ENCODE measurements at regions not wholly inside any gene's neighbourhood (a gene's known extent, or its start where the extent isn't known, plus 50 kb on each side); places are given as distances from the start of the nearest gene placed in this dataset.

- H3K27me3 ChIP-seq (replicated peaks; ENCODE audit: insufficient read depth): no peaks in the 10 kb centered on the region
- 25 to 28% methylated on average over 6 of the region's 6 CpGs for WGBS, 2 experiments (ENCODE audit: low coverage in 1 of 2, low lambda C conversion rate in 2 of 2, missing lambda C conversion rate in 2 of 2)
- no peaks in the 10 kb centered on the region for H3K9me3 ChIP-seq (ENCODE audit: low read depth)
- H3K9ac ChIP-seq: no peak overlapping the region
- in situ Hi-C loops (cut with MboI): no loop called here
- no peaks in the 10 kb centered on the region for H3K79me2 ChIP-seq (ENCODE audit: insufficient read depth)
- H3K4me1 ChIP-seq (ENCODE audit: insufficient read depth): no peaks in the 10 kb centered on the region
- H3K36me3 ChIP-seq (ENCODE audit: low read depth): no peaks in the 10 kb centered on the region
- no peak overlapping the region for H2AFZ ChIP-seq
- H4K20me1 ChIP-seq (ENCODE audit: insufficient read depth): no peaks in the 10 kb centered on the region
- TF ChIP-seq EZH2 (IDR thresholded peaks at IDR 0.05; ENCODE audit: insufficient read depth, poor library complexity, severe bottlenecking) (no peak), EZH2phosphoT487 (IDR thresholded peaks at IDR 0.05; ENCODE audit: insufficient read depth, low read depth) (no peak)
- no peak overlapping the region for H3K27ac ChIP-seq
- no peak overlapping the region for H3K4me3 ChIP-seq
- H3F3A ChIP-seq (ENCODE audit: insufficient read depth): no peaks in the 10 kb centered on the region
- no peaks in the 10 kb centered on the region for H3K9me2 ChIP-seq (ENCODE audit: insufficient read depth)
- no peak overlapping the region for H3K4me2 ChIP-seq (ENCODE audit: unreplicated experiment)
- no peak for DNase-seq
These were observed 148.9 kb downstream of the TMEM182 start for GRCh38 chr2:102910724-102911123.

GRCh38 chr2:102915128-102915527, 153.3 kb downstream of the TMEM182 start:
- Histone ChIP-seq H3F3A (ENCODE audit: insufficient read depth) (no peaks in the 10 kb centered on the region), H3K9ac (no peak overlapping the region), H3K79me2 (ENCODE audit: insufficient read depth) (no peaks in the 10 kb centered on the region), H3K4me1 (ENCODE audit: insufficient read depth) (no peaks in the 10 kb centered on the region), H3K9me2 (ENCODE audit: insufficient read depth) (no peaks in the 10 kb centered on the region), H3K27me3 (replicated peaks; ENCODE audit: insufficient read depth) (no peaks in the 10 kb centered on the region), H3K27ac (no peak overlapping the region), H3K4me3 (no peak overlapping the region), H3K4me2 (ENCODE audit: unreplicated experiment) (no peak overlapping the region), H3K9me3 (ENCODE audit: low read depth) (no peaks in the 10 kb centered on the region), H3K36me3 (ENCODE audit: low read depth) (no peaks in the 10 kb centered on the region), H4K20me1 (ENCODE audit: insufficient read depth) (no peaks in the 10 kb centered on the region), H2AFZ (no peak overlapping the region)
- no peak for TF ChIP-seq EZH2phosphoT487 (IDR thresholded peaks at IDR 0.05; ENCODE audit: insufficient read depth, low read depth)
- TF ChIP-seq EZH2 (IDR thresholded peaks at IDR 0.05; ENCODE audit: insufficient read depth, poor library complexity, severe bottlenecking): no peak
- in situ Hi-C loops (cut with MboI): no loop called here
- 18 to 21% methylated on average over 2 of the region's 2 CpGs for WGBS, 2 experiments (ENCODE audit: low coverage in 1 of 2, low lambda C conversion rate in 2 of 2, missing lambda C conversion rate in 2 of 2)
- DNase-seq: peak; percentile 76

DNA sequence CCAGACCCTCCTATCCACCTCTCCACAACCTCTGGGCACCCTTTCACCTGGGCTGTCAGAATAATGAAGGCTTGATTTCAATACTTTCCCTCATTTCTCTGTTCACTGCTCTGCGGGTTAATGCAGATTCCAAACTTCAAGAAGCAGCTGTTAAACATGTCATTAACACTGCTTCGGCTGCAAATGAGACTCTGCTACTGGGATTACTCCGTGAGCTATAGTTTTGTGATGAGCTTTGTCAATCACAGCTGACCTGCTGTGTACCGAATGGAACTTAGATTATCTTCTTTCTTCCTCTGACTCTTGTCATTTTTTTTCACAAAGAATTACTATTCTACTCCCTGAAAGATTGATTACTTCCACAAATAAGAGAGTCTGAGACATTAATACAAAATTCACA, 160.5 kb downstream of the TMEM182 start:
- Histone ChIP-seq H3K27me3 (replicated peaks; ENCODE audit: insufficient read depth) (no peaks in the 10 kb centered on the region), H3K4me1 (ENCODE audit: insufficient read depth) (no peaks in the 10 kb centered on the region), H3K9me3 (ENCODE audit: low read depth) (no peaks in the 10 kb centered on the region), H3K4me2 (ENCODE audit: unreplicated experiment) (no peak overlapping the region), H3K9ac (no peak overlapping the region), H3K27ac (no peak overlapping the region), H3K79me2 (ENCODE audit: insufficient read depth) (no peaks in the 10 kb centered on the region), H3K4me3 (no peak overlapping the region), H3K9me2 (ENCODE audit: insufficient read depth) (no peaks in the 10 kb centered on the region), H3F3A (ENCODE audit: insufficient read depth) (no peaks in the 10 kb centered on the region), H3K36me3 (ENCODE audit: low read depth) (no peaks in the 10 kb centered on the region), H4K20me1 (ENCODE audit: insufficient read depth) (no peaks in the 10 kb centered on the region), H2AFZ (no peak overlapping the region)
- no peak for TF ChIP-seq EZH2 (IDR thresholded peaks at IDR 0.05; ENCODE audit: insufficient read depth, poor library complexity, severe bottlenecking)
- TF ChIP-seq EZH2phosphoT487 (IDR thresholded peaks at IDR 0.05; ENCODE audit: insufficient read depth, low read depth): no peak
- no peak for DNase-seq
- in situ Hi-C loops (cut with MboI): no loop called here
- WGBS, 2 experiments (ENCODE audit: low coverage in 1 of 2, low lambda C conversion rate in 2 of 2, missing lambda C conversion rate in 2 of 2): 7 to 9% methylated on average over 4 of the region's 4 CpGs

GRCh38 chr2:102925003-102925402, 163.2 kb downstream of the TMEM182 start:
- H3K4me3 ChIP-seq: no peak overlapping the region
- H3K27me3 ChIP-seq (replicated peaks; ENCODE audit: insufficient read depth): no peaks in the 10 kb centered on the region
- H2AFZ ChIP-seq: no peak overlapping the region
- no peaks in the 10 kb centered on the region for H3K36me3 ChIP-seq (ENCODE audit: low read depth)
- no peaks in the 10 kb centered on the region for H3K9me2 ChIP-seq (ENCODE audit: insufficient read depth)
- H3F3A ChIP-seq (ENCODE audit: insufficient read depth): no peaks in the 10 kb centered on the region
- no peak overlapping the region for H3K9ac ChIP-seq
- H3K27ac ChIP-seq: no peak overlapping the region
- TF ChIP-seq EZH2 (IDR thresholded peaks at IDR 0.05; ENCODE audit: insufficient read depth, poor library complexity, severe bottlenecking) (no peak), EZH2phosphoT487 (IDR thresholded peaks at IDR 0.05; ENCODE audit: insufficient read depth, low read depth) (no peak)
- no peaks in the 10 kb centered on the region for H3K4me1 ChIP-seq (ENCODE audit: insufficient read depth)
- H3K9me3 ChIP-seq (ENCODE audit: low read depth): no peaks in the 10 kb centered on the region
- DNase-seq: no peak
- no peaks in the 10 kb centered on the region for H4K20me1 ChIP-seq (ENCODE audit: insufficient read depth)
- H3K79me2 ChIP-seq (ENCODE audit: insufficient read depth): no peaks in the 10 kb centered on the region
- in situ Hi-C loops (cut with MboI): no loop called here
- no peak overlapping the region for H3K4me2 ChIP-seq (ENCODE audit: unreplicated experiment)
- WGBS, 2 experiments (ENCODE audit: low coverage in 1 of 2, low lambda C conversion rate in 2 of 2, missing lambda C conversion rate in 2 of 2): 48 to 51% methylated on average over 7 of the region's 7 CpGs

DNA sequence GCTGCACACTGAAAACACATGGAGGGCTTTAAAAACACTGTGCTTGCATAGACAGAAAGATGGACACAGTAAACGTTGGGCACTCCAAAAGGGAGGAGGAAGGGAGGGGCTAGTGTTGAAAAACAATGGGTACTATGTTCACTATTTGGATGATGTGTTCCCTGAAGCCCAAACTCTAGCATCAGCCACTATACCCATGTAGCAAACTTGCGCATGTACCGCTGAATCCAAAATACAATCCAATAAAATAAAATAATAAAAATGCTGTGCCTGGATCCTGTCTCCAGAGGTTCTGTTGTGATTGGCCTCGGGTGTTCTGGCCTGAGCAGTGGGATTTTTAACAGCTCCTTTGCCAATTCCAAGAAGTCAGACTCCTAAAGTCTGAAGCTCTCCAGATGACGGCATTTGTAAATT, 166.0 kb downstream of the TMEM182 start:
- Histone ChIP-seq H3K9ac (no peak overlapping the region), H3K27me3 (replicated peaks; ENCODE audit: insufficient read depth) (no peaks in the 10 kb centered on the region), H3K79me2 (ENCODE audit: insufficient read depth) (no peaks in the 10 kb centered on the region), H3F3A (ENCODE audit: insufficient read depth) (no peaks in the 10 kb centered on the region), H3K4me3 (no peak overlapping the region), H3K4me1 (ENCODE audit: insufficient read depth) (no peaks in the 10 kb centered on the region), H2AFZ (no peak overlapping the region), H3K27ac (no peak overlapping the region), H3K36me3 (ENCODE audit: low read depth) (no peaks in the 10 kb centered on the region), H3K9me3 (ENCODE audit: low read depth) (no peaks in the 10 kb centered on the region), H3K9me2 (ENCODE audit: insufficient read depth) (no peaks in the 10 kb centered on the region), H3K4me2 (ENCODE audit: unreplicated experiment) (no peak overlapping the region), H4K20me1 (ENCODE audit: insufficient read depth) (no peaks in the 10 kb centered on the region)
- TF ChIP-seq EZH2 (IDR thresholded peaks at IDR 0.05; ENCODE audit: insufficient read depth, poor library complexity, severe bottlenecking) (no peak), EZH2phosphoT487 (IDR thresholded peaks at IDR 0.05; ENCODE audit: insufficient read depth, low read depth) (no peak)
- in situ Hi-C loops (cut with MboI): no loop called here
- no peak for DNase-seq
- WGBS, 2 experiments (ENCODE audit: low coverage in 1 of 2, low lambda C conversion rate in 2 of 2, missing lambda C conversion rate in 2 of 2): 39 to 45% methylated on average over 5 of the region's 5 CpGs

Data from GM23248 (cell line).